MM.1S (cell line): ENCODE measurements at regions not wholly inside any gene's neighbourhood (a gene's known extent, or its start where the extent isn't known, plus 50 kb on each side); places are given as distances from the start of the nearest gene placed in this dataset.
"Not testable (repeated sequence)": the region's sequence is repeated elsewhere in the genome, so short reads cannot be mapped to it uniquely, and the experiment has no call there.

Experiments used
- DNase-seq: peaks from one replicate; pipeline ENCODE4 v3.0.0-alpha.2; 2015
- H2AFZ ChIP-seq: fragments of 300-600 bp; sonication (generic); 2 replicates; pipeline ENCODE4 v1.6.0; 2016; ENCODE audit warnings: antibody characterized with exemption, low read length
- H3F3A ChIP-seq: fragments of 300-600 bp; sonication (generic); 2 replicates; pipeline ENCODE4 v1.6.1; 2016; ENCODE audit warnings: mild to moderate bottlenecking, antibody characterized with exemption, low read length, moderate library complexity, mixed read lengths; ENCODE audit not compliant: insufficient read depth
- H3K27ac ChIP-seq: fragments of 300-600 bp; sonication (generic); 2 replicates; pipeline ENCODE4 v1.5.1; 2016; ENCODE audit warnings: mild to moderate bottlenecking, low read length
- H3K27me3 ChIP-seq: fragments of 300-600 bp; sonication (generic); replicated peaks from 2 replicates; pipeline ENCODE4 v1.6.0; 2016; ENCODE audit warnings: low read length; ENCODE audit not compliant: insufficient read depth
- H3K36me3 ChIP-seq: fragments of 300-600 bp; sonication (generic); replicated peaks from 2 replicates; pipeline ENCODE4 v1.6.1; 2016; ENCODE audit warnings: mild to moderate bottlenecking, low read length, mixed read lengths; ENCODE audit not compliant: insufficient read depth
- H3K4me1 ChIP-seq: fragments of 300-600 bp; sonication (generic); 2 replicates; pipeline ENCODE4 v1.6.1; 2016; ENCODE audit warnings: low read length, mixed read lengths
- H3K4me2 ChIP-seq: fragments of 300-600 bp; sonication (generic); 2 replicates; pipeline ENCODE4 v1.6.0; 2016; ENCODE audit warnings: low read depth, low read length
- H3K4me3 ChIP-seq: fragments of 300-600 bp; sonication (generic); 2 replicates; pipeline ENCODE4 v1.5.1; 2016; ENCODE audit warnings: low read length, mixed read lengths
- H3K79me2 ChIP-seq: fragments of 300-600 bp; sonication (generic); 2 replicates; pipeline ENCODE4 v1.6.1; 2016; ENCODE audit warnings: mixed run types, low read length, mixed read lengths
- H3K9ac ChIP-seq: fragments of 300-600 bp; sonication (generic); 2 replicates; pipeline ENCODE4 v1.6.1; 2016; ENCODE audit warnings: low read length, mixed read lengths
- H3K9me2 ChIP-seq: fragments of 300-600 bp; sonication (generic); replicated peaks from 2 replicates; pipeline ENCODE4 v1.6.1; 2016; ENCODE audit warnings: mild to moderate bottlenecking, low read length, mixed read lengths; ENCODE audit not compliant: insufficient read depth
- H3K9me3 ChIP-seq: fragments of 300-600 bp; sonication (generic); replicated peaks from 2 replicates; pipeline ENCODE4 v1.6.1; 2016; ENCODE audit warnings: mild to moderate bottlenecking, low read length, mixed read lengths; ENCODE audit not compliant: insufficient read depth
- H4K20me1 ChIP-seq: fragments of 300-600 bp; sonication (generic); 2 replicates; pipeline ENCODE4 v1.6.1; 2016; ENCODE audit warnings: mild to moderate bottlenecking, low read length, moderate library complexity, mixed read lengths; ENCODE audit not compliant: insufficient read depth
- CTCF ChIP-seq: fragments of 300-600 bp; sonication (generic); IDR thresholded peaks from 2 replicates; pipeline ENCODE4 v1.5.1; 2016; ENCODE audit warnings: antibody characterized with exemption, low read length, mixed read lengths
- EZH2 ChIP-seq: fragments of 300-600 bp; sonication (generic); optimal IDR thresholded peaks from 2 replicates; pipeline ENCODE3; 2017; ENCODE audit warnings: low read depth, mild to moderate bottlenecking, antibody characterized with exemption, low read length, mixed read lengths
- EZH2phosphoT487 ChIP-seq: fragments of 300-600 bp; sonication (generic); IDR thresholded peaks from 2 replicates; pipeline ENCODE4 v1.6.1; 2018; ENCODE audit warnings: antibody characterized with exemption, low read length

GRCh38 chrX:1023676-1024075, 188.8 kb downstream of the CRLF2 start:
- Histone ChIP-seq H3K36me3 (no peaks in the 10 kb centered on the region), H3K27ac (no peak overlapping the region), H2AFZ (no peak overlapping the region), H3K4me1 (peaks cover 10% of the 10 kb centered on the region; the same call in 1 of the 2 replicates), H4K20me1 (no peaks in the 10 kb centered on the region), H3F3A (peaks cover 11% of the 10 kb centered on the region; the same call in 1 of the 2 replicates), H3K9ac (no peak overlapping the region), H3K4me3 (no peak overlapping the region), H3K9me3 (no peaks in the 10 kb centered on the region), H3K4me2 (no peak overlapping the region), H3K9me2 (no peaks in the 10 kb centered on the region), H3K79me2 (no peaks in the 10 kb centered on the region), H3K27me3 (no peaks in the 10 kb centered on the region)
- no peak for TF ChIP-seq CTCF
- no peak for TF ChIP-seq EZH2phosphoT487
- no peak for TF ChIP-seq EZH2
- DNase-seq = no peak

GRCh38 chrX:1021314-1021993, 191.0 kb downstream of the CRLF2 start:
- not testable (repeated sequence) for H3K4me1 ChIP-seq, H3F3A ChIP-seq, H3K27me3 ChIP-seq, H3K9ac ChIP-seq, H3K4me2 ChIP-seq, H3K27ac ChIP-seq, H4K20me1 ChIP-seq, H2AFZ ChIP-seq, H3K9me3 ChIP-seq, H3K9me2 ChIP-seq, H3K79me2 ChIP-seq, DNase-seq, H3K36me3 ChIP-seq, H3K4me3 ChIP-seq

- H3K27ac ChIP-seq = no peak overlapping the region
- H3F3A ChIP-seq = no peaks in the 10 kb centered on the region
- TF ChIP-seq EZH2 (no peak), CTCF (no peak), EZH2phosphoT487 (no peak)
- no peaks in the 10 kb centered on the region for H3K9me3 ChIP-seq
- no peak overlapping the region for H3K4me3 ChIP-seq
- H4K20me1 ChIP-seq = no peaks in the 10 kb centered on the region
- H2AFZ ChIP-seq = no peak overlapping the region
- H3K9ac ChIP-seq = no peak overlapping the region
- no peak overlapping the region for H3K4me2 ChIP-seq
- H3K9me2 ChIP-seq = no peaks in the 10 kb centered on the region
- H3K4me1 ChIP-seq = peaks cover 4% of the 10 kb centered on the region; the same call in 1 of the 2 replicates
- H3K79me2 ChIP-seq = no peaks in the 10 kb centered on the region
- H3K27me3 ChIP-seq = no peaks in the 10 kb centered on the region
- H3K36me3 ChIP-seq = no peaks in the 10 kb centered on the region
- no peak for DNase-seq
Measured at GRCh38 chrX:1020634-1021166, 191.7 kb downstream of the CRLF2 start.

GRCh38 chrX:1016926-1017325, 195.5 kb downstream of the CRLF2 start:
- not testable (repeated sequence) for H3K4me3 ChIP-seq, H4K20me1 ChIP-seq, H3K9me3 ChIP-seq, H3K36me3 ChIP-seq, H3K27ac ChIP-seq, H2AFZ ChIP-seq, H3F3A ChIP-seq, H3K27me3 ChIP-seq, H3K79me2 ChIP-seq, H3K4me1 ChIP-seq, H3K4me2 ChIP-seq, H3K9me2 ChIP-seq, H3K9ac ChIP-seq, DNase-seq

GRCh38 chrX:1016281-1016680, 196.2 kb downstream of the CRLF2 start:
- H3K4me3 ChIP-seq, H3K4me1 ChIP-seq, H2AFZ ChIP-seq, H3K9ac ChIP-seq, H3K9me2 ChIP-seq, H3F3A ChIP-seq, DNase-seq, H3K9me3 ChIP-seq, H4K20me1 ChIP-seq, H3K27ac ChIP-seq, H3K4me2 ChIP-seq, H3K79me2 ChIP-seq, H3K27me3 ChIP-seq, H3K36me3 ChIP-seq: not testable (repeated sequence)
